H1 (cell line): ENCODE measurements at regions not wholly inside any gene's neighbourhood (a gene's known extent, or its start where the extent isn't known, plus 50 kb on each side); places are given as distances from the start of the nearest gene placed in this dataset.

Source experiments
- CTCF ChIA-PET: fragments of 300-600 bp; sonication (Branson Sonifier 250); formaldehyde crosslinking; loops from one replicate; lab custom pipeline; 2021; ENCODE audit not compliant: partially characterized antibody; lab: Charles Lee
- POLR2A ChIA-PET: fragments of 300-600 bp; sonication (Branson Sonifier 250); formaldehyde crosslinking; loops from one replicate; lab custom pipeline; 2021; ENCODE audit warnings: inconsistent platforms; ENCODE audit not compliant: partially characterized antibody; lab: Charles Lee
- DNase-seq, 2 experiments: peaks; one replicate each; pipeline versions ENCODE4 v3.0.0 to v3.0.0-alpha.2; 2010 to 2022; ENCODE audit warnings: low spot score in 2 of 2, low read depth in 1 of 2, mixed read lengths in 1 of 2
- FAIRE-seq: peaks from 2 replicates; lab custom pipeline; 2011; peaks lifted over from hg19 to GRCh38; lab: Jason Lieb, UNC
- H2AFZ ChIP-seq: 2 replicates; pipeline ENCODE4 v1.8.1; 2012; ENCODE audit warnings: low read length, inconsistent platforms
- H2AK5ac ChIP-seq: 2 replicates; pipeline ENCODE4 v1.6.1; 2013; ENCODE audit warnings: low read depth, low read length
- H2BK120ac ChIP-seq: replicated peaks from 2 replicates; pipeline ENCODE3; 2013; ENCODE audit warnings: low read depth, low read length, inconsistent platforms
- H2BK12ac ChIP-seq: 2 replicates; pipeline ENCODE4 v1.6.1; 2013; ENCODE audit warnings: low read depth, low read length
- H2BK15ac ChIP-seq: 2 replicates; pipeline ENCODE4 v1.6.1; 2013; ENCODE audit warnings: low read length
- H2BK20ac ChIP-seq: 2 replicates; pipeline ENCODE4 v1.6.1; 2013; ENCODE audit warnings: low read length
- H2BK5ac ChIP-seq: 2 replicates; pipeline ENCODE4 v1.6.1; 2013; ENCODE audit warnings: low read depth, low read length
- H3K14ac ChIP-seq: 2 replicates; pipeline ENCODE4 v1.6.1; 2013; ENCODE audit warnings: inconsistent platforms; ENCODE audit not compliant: insufficient read length
- H3K18ac ChIP-seq: 2 replicates; pipeline ENCODE4 v1.6.1; 2013; ENCODE audit warnings: low read length; ENCODE audit errors: extremely low read depth
- H3K23ac ChIP-seq: 2 replicates; pipeline ENCODE4 v1.6.1; 2013; ENCODE audit warnings: inconsistent platforms; ENCODE audit not compliant: insufficient read length
- H3K23me2 ChIP-seq: 2 replicates; pipeline ENCODE4 v1.6.1; 2013; ENCODE audit warnings: low read depth, low read length
- H3K27ac ChIP-seq: 2 replicates; pipeline ENCODE4 v1.6.1; 2011; ENCODE audit warnings: low read depth, low read length, inconsistent platforms
- H3K27me3 ChIP-seq, 4 experiments: replicated peaks in 1 of 4; 1 replicate in 1 of 4; 2 replicates in 3 of 4; pipeline versions ENCODE4 v1.6.1 to v1.8.1; 2011 to 2013; ENCODE audit warnings: low read length in 3 of 4, mild to moderate bottlenecking in 3 of 4, inconsistent platforms in 2 of 4, mixed read lengths in 2 of 4, moderate library complexity in 1 of 4; ENCODE audit not compliant: control insufficient read depth in 3 of 4, insufficient read depth in 3 of 4; ENCODE audit errors: extremely low read depth in 1 of 4
- H3K36me3 ChIP-seq, 4 experiments: 2 replicates each; pipeline versions ENCODE4 v1.6.1 to v1.8.1; 2011 to 2013; ENCODE audit warnings: mild to moderate bottlenecking in 4 of 4, low read length in 3 of 4, moderate library complexity in 2 of 4, control low read depth in 1 of 4, inconsistent platforms in 1 of 4; ENCODE audit not compliant: insufficient read depth in 4 of 4, control insufficient read depth in 2 of 4
- H3K4ac ChIP-seq: replicated peaks from 2 replicates; pipeline ENCODE3; 2013; ENCODE audit warnings: low read length, low read depth, mixed read lengths, inconsistent platforms; ENCODE audit not compliant: insufficient read length
- H3K4me1 ChIP-seq, 4 experiments: replicated peaks in 1 of 4; 1 replicate in 1 of 4; 2 replicates in 3 of 4; pipeline versions ENCODE4 v1.6.1 to v1.8.1; 2011 to 2013; ENCODE audit warnings: low read length in 3 of 4, inconsistent platforms in 2 of 4, mixed read lengths in 1 of 4; ENCODE audit not compliant: insufficient read depth in 4 of 4, control insufficient read depth in 3 of 4
- H3K4me2 ChIP-seq, 2 experiments: 2 replicates each; pipeline versions ENCODE4 v1.6.1 to v1.8.1; 2011 to 2013; ENCODE audit warnings: low read depth in 2 of 2, low read length in 2 of 2, control low read depth in 1 of 2, inconsistent platforms in 1 of 2, mild to moderate bottlenecking in 1 of 2; ENCODE audit not compliant: insufficient read depth in 1 of 2
- H3K4me3 ChIP-seq, 4 experiments: fragments of 200-600, 300-600 bp in 1 of 4; sonication (generic), shearing (Covaris generic), sonication (Bioruptor Twin) in 1 of 4; 2 replicates each; pipeline versions ENCODE4 v1.5.1 to v1.8.1; 2011 to 2016; ENCODE audit warnings: low read length in 4 of 4, low read depth in 3 of 4, control low read depth in 2 of 4, inconsistent platforms in 2 of 4, mild to moderate bottlenecking in 2 of 4, mixed read lengths in 1 of 4, moderate library complexity in 1 of 4; ENCODE audit not compliant: insufficient read depth in 2 of 4; ENCODE audit errors: extremely low read depth in 1 of 4
- H3K56ac ChIP-seq: replicated peaks from 2 replicates; pipeline ENCODE3; 2013; ENCODE audit warnings: low read depth, mild to moderate bottlenecking, mixed read lengths, low read length, inconsistent platforms; ENCODE audit not compliant: insufficient read length
- H3K79me1 ChIP-seq: 2 replicates; pipeline ENCODE4 v1.6.1; 2013; ENCODE audit warnings: low read depth, low read length, control low read depth
- H3K79me2 ChIP-seq, 2 experiments: 2 replicates each; pipeline versions ENCODE4 v1.6.1 to v1.8.1; 2012 to 2013; ENCODE audit warnings: low read length in 2 of 2, mild to moderate bottlenecking in 2 of 2, inconsistent platforms in 1 of 2; ENCODE audit not compliant: insufficient read depth in 2 of 2, control insufficient read depth in 1 of 2
- H3K9ac ChIP-seq, 4 experiments: replicated peaks in 1 of 4; 1 replicate in 1 of 4; 2 replicates in 3 of 4; pipeline versions ENCODE4 v1.6.1 to v1.8.1; 2011 to 2013; ENCODE audit warnings: low read depth in 3 of 4, low read length in 3 of 4, control low read depth in 2 of 4, mild to moderate bottlenecking in 2 of 4, moderate library complexity in 2 of 4, inconsistent platforms in 1 of 4; ENCODE audit errors: extremely low read depth in 1 of 4
- H3K9me3 ChIP-seq, 2 experiments: 2 replicates each; pipeline versions ENCODE4 v1.6.1 to v1.8.1; 2012 to 2013; ENCODE audit warnings: mild to moderate bottlenecking in 2 of 2, moderate library complexity in 2 of 2, control low read depth in 1 of 2, inconsistent platforms in 1 of 2, low read depth in 1 of 2, low read length in 1 of 2, mixed read lengths in 1 of 2; ENCODE audit not compliant: insufficient read depth in 2 of 2
- H4K20me1 ChIP-seq, 2 experiments: replicated peaks in 1 of 2; 2 replicates each; pipeline versions ENCODE3 to v1.8.1; 2011 to 2013; ENCODE audit warnings: inconsistent platforms in 2 of 2, low read length in 2 of 2, mild to moderate bottlenecking in 1 of 2; ENCODE audit not compliant: insufficient read depth in 2 of 2, control insufficient read depth in 1 of 2
- H4K5ac ChIP-seq: 2 replicates; pipeline ENCODE4 v1.6.1; 2013; ENCODE audit warnings: low read length, low read depth, mixed read lengths, inconsistent platforms; ENCODE audit not compliant: insufficient read length
- H4K8ac ChIP-seq: 2 replicates; pipeline ENCODE4 v1.8.0; 2013; ENCODE audit warnings: mild to moderate bottlenecking, moderate library complexity, low read length, inconsistent platforms; ENCODE audit not compliant: insufficient read depth; ENCODE audit errors: extremely low read depth
- H4K91ac ChIP-seq: replicated peaks from 2 replicates; pipeline ENCODE3; 2013; ENCODE audit warnings: low read length, mixed read lengths, inconsistent platforms; ENCODE audit not compliant: insufficient read length
- CREB1 ChIP-seq: IDR thresholded peaks from 2 replicates; pipeline ENCODE4 v1.6.1; 2012; ENCODE audit warnings: inconsistent platforms
- GABPA ChIP-seq: IDR thresholded peaks from 2 replicates; pipeline ENCODE4 v1.6.1; 2011; ENCODE audit warnings: mild to moderate bottlenecking, low read length, moderate library complexity, borderline replicate concordance; ENCODE audit not compliant: insufficient read depth
- HDAC6 ChIP-seq: IDR thresholded peaks from one replicate; pipeline ENCODE4 v1.7.1; 2012; ENCODE audit warnings: low read depth, mild to moderate bottlenecking, inconsistent platforms, low read length, moderate library complexity
- KDM4A ChIP-seq: IDR thresholded peaks from one replicate; pipeline ENCODE4 v1.7.1; 2012; ENCODE audit warnings: low read depth, mild to moderate bottlenecking, moderate library complexity, low read length, inconsistent platforms; ENCODE audit not compliant: severe bottlenecking
- KDM5A ChIP-seq: fragments of 200-600 bp; IDR thresholded peaks from 2 replicates; pipeline ENCODE4 v1.7.1; 2012; ENCODE audit warnings: mild to moderate bottlenecking, low read length, inconsistent platforms, mixed read lengths
- MAX ChIP-seq: IDR thresholded peaks from 2 replicates; pipeline ENCODE4 v1.6.1; 2012; ENCODE audit warnings: inconsistent platforms
- POLR2AphosphoS5 ChIP-seq: IDR thresholded peaks from 2 replicates; pipeline ENCODE4 v1.6.1; 2011; ENCODE audit warnings: low read depth, low read length
- SIN3A ChIP-seq, 2 experiments: IDR thresholded peaks in 1 of 2; conservative IDR thresholded peaks in 1 of 2; 2 replicates each; pipeline ENCODE4 v1.6.1; 2011 to 2012; ENCODE audit warnings: low read length in 2 of 2, improper control_type of control experiment in 1 of 2, low read depth in 1 of 2, mild to moderate bottlenecking in 1 of 2
- SP2 ChIP-seq: IDR thresholded peaks from 2 replicates; pipeline ENCODE4 v1.6.1; 2012; ENCODE audit warnings: mild to moderate bottlenecking, low read length, inconsistent platforms
- SRF ChIP-seq: IDR thresholded peaks from 2 replicates; pipeline ENCODE4 v1.6.1; 2011; ENCODE audit warnings: mild to moderate bottlenecking, low read depth, low read length, moderate library complexity
- TAF1 ChIP-seq: IDR thresholded peaks from 2 replicates; pipeline ENCODE4 v1.6.1; 2011; ENCODE audit warnings: mild to moderate bottlenecking, low read depth, low read length
- TAF7 ChIP-seq: optimal IDR thresholded peaks from 2 replicates; pipeline ENCODE3; 2011; ENCODE audit warnings: low read depth, mild to moderate bottlenecking, inconsistent platforms, low read length, moderate library complexity, borderline replicate concordance
- WGBS, 2 experiments: shearing (Covaris generic) in 1 of 2; methylation state at CpG; one replicate each; pipeline versions ENCODE4 v1.1.6 to v1.1.7; 2013 to 2015; ENCODE audit warnings: low lambda C conversion rate in 2 of 2, mixed read lengths in 2 of 2, inconsistent platforms in 1 of 2, low coverage in 1 of 2, missing lambda C conversion rate in 1 of 2; ENCODE audit not compliant: insufficient replicate concordance in 2 of 2, insufficient coverage in 1 of 2, insufficient read length in 1 of 2; ENCODE audit errors: extremely low coverage in 1 of 2, missing lambda C conversion rate in 1 of 2; 5-methylcytosine and 5-hydroxymethylcytosine counted together
- TF ChIP-seq, protein P1 (sequence below): IDR thresholded peaks from 2 replicates; pipeline ENCODE4 v1.6.1; 2012; ENCODE audit warnings: inconsistent platforms

DNA sequence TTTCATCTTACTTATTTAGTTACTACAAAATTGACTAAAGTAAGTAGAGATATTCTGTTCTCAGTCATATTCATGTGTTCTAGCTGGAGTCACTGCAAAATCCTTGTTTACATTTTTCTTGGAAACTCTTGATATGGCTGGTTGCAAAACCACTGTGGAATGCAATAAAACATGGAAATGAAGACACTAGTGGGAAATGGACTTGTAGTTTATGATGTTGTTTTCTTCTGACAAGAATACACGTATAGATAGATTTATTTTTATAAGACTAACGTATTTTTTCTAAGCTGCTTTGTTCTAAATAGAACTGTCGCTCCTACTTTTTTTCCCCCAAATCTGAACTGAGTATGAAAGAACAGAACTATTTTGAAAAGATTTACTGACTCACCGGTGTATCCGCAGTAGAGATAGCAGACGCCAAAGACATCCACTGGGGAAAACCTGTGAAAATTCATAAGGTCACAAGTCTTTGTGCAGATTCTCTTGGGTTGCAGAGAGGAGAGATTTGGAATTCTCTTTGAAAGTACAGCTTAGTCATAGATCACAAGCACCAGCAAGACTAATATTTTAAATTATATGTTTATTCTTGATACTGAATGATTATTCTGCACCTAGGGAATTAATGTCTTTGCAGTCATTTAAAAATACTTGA is 119.6 kb upstream of the TAF11L2 start:
- Histone ChIP-seq H3K4me3 (no peak overlapping the region), H2AFZ (no peak overlapping the region), H3K4ac (no peak overlapping the region), H3K9me3 (no peaks in the 10 kb centered on the region), H2BK12ac (no peak overlapping the region), H3K23ac (no peak overlapping the region), H3K18ac (no peak overlapping the region), H3K4me1 (peaks cover 2 to 13% (median 8%) of the 10 kb centered on the region in 4 experiments; a peak in 4 of 7 replicates), H3K14ac (no peak overlapping the region), H3K27ac (no peak overlapping the region), H2BK5ac (no peak overlapping the region), H4K20me1 (no peaks in the 10 kb centered on the region), H4K91ac (no peak overlapping the region), H2AK5ac (no peak overlapping the region), H3K56ac (no peak overlapping the region), H2BK20ac (no peak overlapping the region), H3K4me2 (no peak overlapping the region), H3K23me2 (no peaks in the 10 kb centered on the region; the same call in 1 of the 2 replicates), H3K79me2 (no peaks in the 10 kb centered on the region), H3K9ac (no peak overlapping the region), H2BK15ac (no peak overlapping the region), H3K27me3 (no peaks in the 10 kb centered on the region), H3K36me3 (no peaks in the 10 kb centered on the region), H3K79me1 (no peaks in the 10 kb centered on the region), H4K5ac (no peak overlapping the region), H2BK120ac (no peak overlapping the region), H4K8ac (no peak overlapping the region)
- WGBS, 2 experiments, result 91% methylated on average over 6 of the region's 6 CpGs; no CpG with 5 or more reads in 1 of the 2 experiments
- no peak for DNase-seq
- CTCF ChIA-PET, result interaction anchor here (1.1 kb wide), 1 partner anchor 61 kb away, joined by 3 read pairs; no protein-coding TSS in a partner anchor
- POLR2A ChIA-PET, result no interaction called here
- FAIRE-seq, result no peak
- no peak for TF ChIP-seq SP2
- TF ChIP-seq CREB1, result no peak
- no peak for TF ChIP-seq KDM5A
- TF ChIP-seq TAF1, result no peak
- TF ChIP-seq GABPA, result no peak
- TF ChIP-seq, protein P1, sequence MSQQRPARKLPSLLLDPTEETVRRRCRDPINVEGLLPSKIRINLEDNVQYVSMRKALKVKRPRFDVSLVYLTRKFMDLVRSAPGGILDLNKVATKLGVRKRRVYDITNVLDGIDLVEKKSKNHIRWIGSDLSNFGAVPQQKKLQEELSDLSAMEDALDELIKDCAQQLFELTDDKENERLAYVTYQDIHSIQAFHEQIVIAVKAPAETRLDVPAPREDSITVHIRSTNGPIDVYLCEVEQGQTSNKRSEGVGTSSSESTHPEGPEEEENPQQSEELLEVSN, result no peak
- no peak for TF ChIP-seq POLR2AphosphoS5
- no peak for TF ChIP-seq KDM4A
- TF ChIP-seq SRF, result no peak
- TF ChIP-seq HDAC6, result no peak
- TF ChIP-seq SIN3A (conservative IDR thresholded peaks at IDR 0.05 in 1 of 2, IDR thresholded peaks at IDR 0.05 in 1 of 2; ENCODE audit: low read depth in 1 of 2, low read length in 2 of 2), result no peak
- TF ChIP-seq MAX, result no peak
- no peak for TF ChIP-seq TAF7
